ENCODE measurements at regions not wholly inside any gene's neighbourhood (a gene's known extent, or its start where the extent isn't known, plus 50 kb on each side); places are given as distances from the start of the nearest gene placed in this dataset.

- TF ChIP-seq POLR2A (IDR thresholded peaks at IDR 0.05; ENCODE audit: low read length) (no peak), JUN (IDR thresholded peaks at IDR 0.05) (no peak), CTCF (IDR thresholded peaks at IDR 0.05) (no peak)
Observed at GRCh38 chr13:68522184-68522583, 1292.0 kb upstream of the PCDH9 start.
